HCT116 (cell line): ENCODE measurements at regions not wholly inside any gene's neighbourhood (a gene's known extent, or its start where the extent isn't known, plus 50 kb on each side); places are given as distances from the start of the nearest gene placed in this dataset.

Source experiments
- ATAC-seq: fragments of 200-7000 bp; cut with Tn5 transposase; 2 replicates; pipeline ENCODE4 v1.9.1; 2020; ENCODE audit warnings: mild to moderate bottlenecking, moderate library complexity
- BruUV-seq: library from RNA; stranded (reverse); fragments of 400-500 nt; replicated peaks from 2 replicates; lab custom pipeline; 2021; lab: Mats Ljungman, UMichigan
- CTCF ChIA-PET: fragments of 300-600 bp; sonication (Branson Sonifier 250); formaldehyde crosslinking; loops from one replicate; lab custom pipeline; 2021; ENCODE audit warnings: antibody characterized with exemption; lab: Charles Lee
- POLR2A ChIA-PET: fragments of 300-600, 350-600 bp; sonication (Branson Sonifier 250); formaldehyde crosslinking; loops from one replicate; lab custom pipeline; 2021; ENCODE audit warnings: antibody characterized with exemption; lab: Charles Lee
- RAD21 ChIA-PET, 2 experiments: fragments of 300-600 bp; sonication (Branson Sonifier 250); formaldehyde crosslinking; loops; one replicate each; lab custom pipeline; 2023; ENCODE audit warnings: low total read pairs in 2 of 2; ENCODE audit not compliant: uncharacterized antibody in 2 of 2, unreplicated experiment in 2 of 2, low non-redundant PET in 1 of 2; lab: Charles Lee
- DNase-seq: peaks from one replicate; pipeline ENCODE4 v3.0.0-alpha.2; 2010; ENCODE audit warnings: low read depth, low spot score
- H2AFZ ChIP-seq: fragments of 200-600 bp; shearing (Covaris generic), sonication (generic); 2 replicates; pipeline ENCODE4 v1.6.1; 2017; ENCODE audit warnings: low read depth, mixed run types, mixed read lengths, antibody characterized with exemption, low read length; ENCODE audit not compliant: poor library complexity, severe bottlenecking
- H3K27ac ChIP-seq: 2 replicates; pipeline ENCODE4 v1.5.1; 2012; ENCODE audit warnings: low read depth, low read length
- H3K27me3 ChIP-seq: fragments of 200-600 bp; sonication (generic); 2 replicates; pipeline ENCODE4 v1.6.1; 2016; ENCODE audit warnings: mixed run types, low read length, mixed read lengths; ENCODE audit not compliant: insufficient read depth
- H3K36me3 ChIP-seq, 2 experiments: fragments of 200-500 bp in 1 of 2; fragments of 200-600 bp in 1 of 2; sonication (Bioruptor generic) in 1 of 2; sonication (generic) in 1 of 2; 2 replicates each; pipeline versions ENCODE4 v1.5.1 to v1.6.1; 2014 to 2016; ENCODE audit warnings: low read length in 2 of 2, inconsistent platforms in 1 of 2, mixed read lengths in 1 of 2, mixed run types in 1 of 2; ENCODE audit not compliant: insufficient read depth in 2 of 2, control insufficient read depth in 1 of 2
- H3K4me1 ChIP-seq, 2 experiments: fragments of 200-600 bp in 1 of 2; sonication (generic) in 1 of 2; 2 replicates each; pipeline versions ENCODE4 v1.5.1 to v1.6.1; 2012 to 2017; ENCODE audit warnings: low read length in 2 of 2, inconsistent platforms in 1 of 2, mild to moderate bottlenecking in 1 of 2, mixed read lengths in 1 of 2, mixed run types in 1 of 2, moderate library complexity in 1 of 2; ENCODE audit not compliant: insufficient read depth in 2 of 2, control insufficient read depth in 1 of 2
- H3K4me2 ChIP-seq: fragments of 200-600 bp; sonication (generic); 2 replicates; pipeline ENCODE4 v1.6.1; 2017; ENCODE audit warnings: mixed run types, low read length, mixed read lengths
- H3K4me3 ChIP-seq, 2 experiments: fragments of 200-600 bp in 1 of 2; sonication (generic) in 1 of 2; replicated peaks in 1 of 2; 2 replicates each; pipeline ENCODE4 v1.5.1; 2011 to 2016; ENCODE audit warnings: low read length in 2 of 2, control low read depth in 1 of 2, low read depth in 1 of 2, mild to moderate bottlenecking in 1 of 2, mixed read lengths in 1 of 2, mixed run types in 1 of 2
- H3K79me2 ChIP-seq: fragments of 200-600 bp; sonication (generic); 2 replicates; pipeline ENCODE4 v1.6.1; 2017; ENCODE audit warnings: mild to moderate bottlenecking, mixed run types, low read length, moderate library complexity, mixed read lengths; ENCODE audit not compliant: insufficient read depth
- H3K9ac ChIP-seq: fragments of 200-600 bp; sonication (generic); 2 replicates; pipeline ENCODE4 v1.6.1; 2016; ENCODE audit warnings: low read length, mixed read lengths
- H3K9me2 ChIP-seq: fragments of 200-600 bp; sonication (generic), shearing (Covaris generic); 2 replicates; pipeline ENCODE4 v1.6.1; 2017; ENCODE audit warnings: mixed run types, mild to moderate bottlenecking, moderate library complexity; ENCODE audit not compliant: insufficient read depth
- H3K9me3 ChIP-seq, 2 experiments: fragments of 200-500 bp in 1 of 2; fragments of 200-600 bp in 1 of 2; sonication (Bioruptor generic) in 1 of 2; sonication (generic) in 1 of 2; 2 replicates each; pipeline ENCODE4 v1.6.1; 2014 to 2017; ENCODE audit warnings: low read length in 2 of 2, mixed read lengths in 2 of 2, inconsistent platforms in 1 of 2, low read depth in 1 of 2, mild to moderate bottlenecking in 1 of 2, mixed run types in 1 of 2, moderate library complexity in 1 of 2; ENCODE audit not compliant: control insufficient read depth in 1 of 2, insufficient read depth in 1 of 2
- H4K20me1 ChIP-seq: fragments of 200-600 bp; sonication (generic), shearing (Covaris generic); 2 replicates; pipeline ENCODE4 v1.6.1; 2017; ENCODE audit warnings: mixed run types, mild to moderate bottlenecking, moderate library complexity; ENCODE audit not compliant: insufficient read depth
- CBX3 ChIP-seq: IDR thresholded peaks from 2 replicates; pipeline ENCODE4 v1.6.1; 2012; ENCODE audit warnings: low read depth
- ELF1 ChIP-seq: IDR thresholded peaks from 2 replicates; pipeline ENCODE4 v1.6.1; 2012; ENCODE audit warnings: low read depth, borderline replicate concordance
- FOSL1 ChIP-seq: IDR thresholded peaks from 2 replicates; pipeline ENCODE4 v1.6.1; 2012; ENCODE audit warnings: low read depth
- JUND ChIP-seq: IDR thresholded peaks from 2 replicates; pipeline ENCODE4 v1.6.1; 2012
- POLR2AphosphoS5 ChIP-seq: IDR thresholded peaks from 2 replicates; pipeline ENCODE4 v1.6.1; 2011; ENCODE audit warnings: mild to moderate bottlenecking, low read depth, low read length, moderate library complexity
- SRF ChIP-seq: IDR thresholded peaks from 2 replicates; pipeline ENCODE4 v1.6.1; 2012; ENCODE audit warnings: low read depth
- TCF7L2 ChIP-seq: IDR thresholded peaks from 2 replicates; pipeline ENCODE4 v1.7.0; 2011; ENCODE audit warnings: borderline replicate concordance, inconsistent platforms; ENCODE audit not compliant: insufficient read depth, insufficient read length; ENCODE audit errors: extremely low read depth
- ZNF274 ChIP-seq: fragments of 200-500 bp; sonication (Bioruptor generic); IDR thresholded peaks from 2 replicates; pipeline ENCODE4 v1.6.1; 2014; ENCODE audit warnings: mild to moderate bottlenecking, low read depth, low read length, inconsistent platforms
- intact Hi-C: fragments of 100-400 bp; cut with micrococcal nuclease; formaldehyde crosslinking; loops from 2 replicates; pipeline ENCODE4 v1.10.0; 2022

DNA sequence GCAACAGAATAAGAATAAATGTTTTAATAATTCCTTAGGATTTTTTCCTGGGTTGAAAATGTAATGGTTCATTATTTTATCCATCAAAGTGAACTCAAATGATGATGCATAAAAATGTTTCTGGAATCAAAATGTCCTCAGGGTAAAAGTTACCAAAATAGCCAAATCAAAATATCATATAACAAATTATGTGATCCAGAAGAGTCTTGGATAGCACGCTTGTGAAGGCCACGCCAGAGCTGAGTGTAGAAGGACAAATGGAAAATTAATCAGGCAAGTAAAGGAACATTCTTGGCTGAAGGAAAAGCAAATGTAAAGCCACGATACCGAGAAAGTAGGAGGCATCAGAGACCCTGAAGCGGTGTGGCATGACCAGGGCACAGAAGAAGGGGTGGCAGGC, 169.2 kb downstream of the CAPZA3 start:
- RAD21 ChIA-PET = no interaction called here
- H3K9ac ChIP-seq = no peak overlapping the region
- no peak overlapping the region for H3K27ac ChIP-seq
- no peaks in the 10 kb centered on the region for H3K9me3 ChIP-seq
- H3K27me3 ChIP-seq = no peaks in the 10 kb centered on the region
- H3K4me2 ChIP-seq = no peak overlapping the region
- intact Hi-C loops = no loop called here
- TF ChIP-seq FOSL1 (no peak), TCF7L2 (no peak), SRF (no peak), POLR2AphosphoS5 (no peak), JUND (no peak), ZNF274 (no peak), CBX3 (no peak)
- TF ChIP-seq, all 23 proteins: peak for 0
- Histone ChIP-seq H3K36me3 (no peaks in the 10 kb centered on the region), H4K20me1 (no peaks in the 10 kb centered on the region), H3K79me2 (no peaks in the 10 kb centered on the region), H3K4me3 (no peak overlapping the region), H3K4me1 (no peaks in the 10 kb centered on the region), H2AFZ (no peak overlapping the region), H3K9me2 (no peaks in the 10 kb centered on the region)
- ATAC-seq = no peak
- no TSS peak for BruUV-seq
- CTCF ChIA-PET = no interaction called here
- POLR2A ChIA-PET = no interaction called here
- no peak for DNase-seq

GRCh38 chr12:18907728-18908127, 169.8 kb downstream of the CAPZA3 start:
- CTCF ChIA-PET = no interaction called here
- POLR2A ChIA-PET = no interaction called here
- Histone ChIP-seq H3K4me2 (no peak overlapping the region), H3K36me3 (no peaks in the 10 kb centered on the region), H2AFZ (no peak overlapping the region), H3K4me1 (no peaks in the 10 kb centered on the region), H3K27me3 (no peaks in the 10 kb centered on the region), H3K4me3 (no peak overlapping the region), H3K9me2 (no peaks in the 10 kb centered on the region), H3K79me2 (no peaks in the 10 kb centered on the region), H4K20me1 (no peaks in the 10 kb centered on the region), H3K27ac (no peak overlapping the region), H3K9me3 (no peaks in the 10 kb centered on the region), H3K9ac (no peak overlapping the region)
- ATAC-seq = no peak
- RAD21 ChIA-PET = no interaction called here
- BruUV-seq = no TSS peak
- TF ChIP-seq ELF1 (no peak), SRF (no peak)
- intact Hi-C loops = no loop called here
- no peak for DNase-seq
